Fibroblast of lung (primary cell): ENCODE measurements at regions not wholly inside any gene's neighbourhood (a gene's known extent, or its start where the extent isn't known, plus 50 kb on each side); places are given as distances from the start of the nearest gene placed in this dataset.

Source experiments
- DNase-seq, 2 donors: peaks; one replicate each; pipeline versions ENCODE4 v3.0.0 to v3.0.0-alpha.2; 2010; ENCODE audit warnings: low read depth in 2 of 2
- H2AFZ ChIP-seq: 2 replicates; pipeline ENCODE4 v1.5.1; 2012; ENCODE audit warnings: low read length, control low read depth, inconsistent platforms
- H3K27ac ChIP-seq: 2 replicates; pipeline ENCODE4 v1.5.1; 2011; ENCODE audit warnings: low read length, control low read depth; ENCODE audit not compliant: insufficient read depth
- H3K27me3 ChIP-seq: 2 replicates; pipeline ENCODE4 v1.5.1; 2011; ENCODE audit warnings: mild to moderate bottlenecking, low read length; ENCODE audit not compliant: control insufficient read depth, insufficient read depth
- H3K36me3 ChIP-seq: 2 replicates; pipeline ENCODE4 v1.5.1; 2011; ENCODE audit warnings: low read length; ENCODE audit not compliant: control insufficient read depth, insufficient read depth
- H3K4me1 ChIP-seq: 2 replicates; pipeline ENCODE4 v1.5.1; 2011; ENCODE audit warnings: low read length; ENCODE audit not compliant: control insufficient read depth, insufficient read depth; ENCODE audit errors: extremely low read depth
- H3K4me2 ChIP-seq: 2 replicates; pipeline ENCODE4 v1.5.1; 2011; ENCODE audit warnings: low read length, control low read depth; ENCODE audit not compliant: insufficient read depth; ENCODE audit errors: extremely low read depth
- H3K4me3 ChIP-seq, 4 experiments: fragments of 200-600 bp in 1 of 4; sonication (generic) in 1 of 4; replicated peaks in 1 of 4; 2 replicates each; pipeline ENCODE4 v1.5.1; 2011 to 2016; ENCODE audit warnings: low read length in 4 of 4, low read depth in 3 of 4, mild to moderate bottlenecking in 3 of 4, control low read depth in 2 of 4, inconsistent platforms in 1 of 4, mixed read lengths in 1 of 4; ENCODE audit not compliant: insufficient read depth in 1 of 4; ENCODE audit errors: control extremely low read depth in 1 of 4
- H3K79me2 ChIP-seq: 2 replicates; pipeline ENCODE4 v1.5.1; 2012; ENCODE audit warnings: mild to moderate bottlenecking, low read length, inconsistent platforms; ENCODE audit not compliant: control insufficient read depth, insufficient read depth
- H3K9ac ChIP-seq: 2 replicates; pipeline ENCODE4 v1.5.1; 2011; ENCODE audit warnings: mild to moderate bottlenecking, low read length, control low read depth; ENCODE audit not compliant: insufficient read depth
- H3K9me3 ChIP-seq: 2 replicates; pipeline ENCODE4 v1.5.1; 2012; ENCODE audit warnings: low read depth, low read length; ENCODE audit not compliant: control insufficient read depth, insufficient read depth
- H4K20me1 ChIP-seq: 2 replicates; pipeline ENCODE4 v1.5.1; 2011; ENCODE audit warnings: low read length; ENCODE audit not compliant: control insufficient read depth, insufficient read depth; ENCODE audit errors: extremely low read depth
- EZH2 ChIP-seq: IDR thresholded peaks from 2 replicates; pipeline ENCODE4 v1.5.1; 2012; ENCODE audit warnings: low read length, control low read depth, mild to moderate bottlenecking; ENCODE audit errors: missing control alignments
- TF ChIP-seq, protein P1 (sequence below), 2 donors: IDR thresholded peaks in 1 of 2; conservative IDR thresholded peaks in 1 of 2; 1 replicate in 1 of 2; 2 replicates in 1 of 2; pipeline ENCODE4 v1.5.1; 2011 to 2012; ENCODE audit warnings: low read length in 2 of 2, control low read depth in 1 of 2, inconsistent platforms in 1 of 2, low read depth in 1 of 2, mild to moderate bottlenecking in 1 of 2

DNA sequence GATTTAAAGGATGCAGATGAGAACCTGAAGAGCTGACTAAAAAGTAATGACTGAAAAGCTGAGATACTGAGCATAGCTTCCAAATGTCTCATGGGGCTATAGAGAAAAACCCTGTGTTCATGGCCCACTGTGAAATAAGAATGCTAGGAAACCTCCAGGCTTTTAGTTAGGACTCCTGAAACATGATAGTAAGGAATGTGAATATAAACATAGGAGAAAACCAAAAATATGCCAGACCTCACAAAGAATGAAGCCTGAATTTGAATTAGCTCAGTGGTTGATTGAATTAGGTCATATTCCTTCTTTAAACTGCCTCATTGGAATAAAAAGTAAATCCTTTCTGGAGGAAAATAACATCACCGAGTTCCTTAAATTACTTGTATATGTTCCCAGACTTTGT lies 194.5 kb upstream of the NXPH2 start:
- Histone ChIP-seq H3K4me2 (no peak overlapping the region), H3K9ac (no peak overlapping the region), H4K20me1 (no peaks in the 10 kb centered on the region), H3K9me3 (no peaks in the 10 kb centered on the region), H2AFZ (no peak overlapping the region), H3K4me1 (no peaks in the 10 kb centered on the region), H3K4me3 (no peak overlapping the region), H3K79me2 (no peaks in the 10 kb centered on the region), H3K27ac (no peak overlapping the region), H3K27me3 (no peaks in the 10 kb centered on the region), H3K36me3 (no peaks in the 10 kb centered on the region)
- DNase-seq = peak in 1 of 2 donors; percentile 87
- TF ChIP-seq EZH2 = no peak
- TF ChIP-seq, protein P1, sequence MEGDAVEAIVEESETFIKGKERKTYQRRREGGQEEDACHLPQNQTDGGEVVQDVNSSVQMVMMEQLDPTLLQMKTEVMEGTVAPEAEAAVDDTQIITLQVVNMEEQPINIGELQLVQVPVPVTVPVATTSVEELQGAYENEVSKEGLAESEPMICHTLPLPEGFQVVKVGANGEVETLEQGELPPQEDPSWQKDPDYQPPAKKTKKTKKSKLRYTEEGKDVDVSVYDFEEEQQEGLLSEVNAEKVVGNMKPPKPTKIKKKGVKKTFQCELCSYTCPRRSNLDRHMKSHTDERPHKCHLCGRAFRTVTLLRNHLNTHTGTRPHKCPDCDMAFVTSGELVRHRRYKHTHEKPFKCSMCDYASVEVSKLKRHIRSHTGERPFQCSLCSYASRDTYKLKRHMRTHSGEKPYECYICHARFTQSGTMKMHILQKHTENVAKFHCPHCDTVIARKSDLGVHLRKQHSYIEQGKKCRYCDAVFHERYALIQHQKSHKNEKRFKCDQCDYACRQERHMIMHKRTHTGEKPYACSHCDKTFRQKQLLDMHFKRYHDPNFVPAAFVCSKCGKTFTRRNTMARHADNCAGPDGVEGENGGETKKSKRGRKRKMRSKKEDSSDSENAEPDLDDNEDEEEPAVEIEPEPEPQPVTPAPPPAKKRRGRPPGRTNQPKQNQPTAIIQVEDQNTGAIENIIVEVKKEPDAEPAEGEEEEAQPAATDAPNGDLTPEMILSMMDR (conservative IDR thresholded peaks at IDR 0.05 in 1 of 2, IDR thresholded peaks at IDR 0.05 in 1 of 2; ENCODE audit: low read depth in 1 of 2, low read length in 2 of 2) = no peak

DNA sequence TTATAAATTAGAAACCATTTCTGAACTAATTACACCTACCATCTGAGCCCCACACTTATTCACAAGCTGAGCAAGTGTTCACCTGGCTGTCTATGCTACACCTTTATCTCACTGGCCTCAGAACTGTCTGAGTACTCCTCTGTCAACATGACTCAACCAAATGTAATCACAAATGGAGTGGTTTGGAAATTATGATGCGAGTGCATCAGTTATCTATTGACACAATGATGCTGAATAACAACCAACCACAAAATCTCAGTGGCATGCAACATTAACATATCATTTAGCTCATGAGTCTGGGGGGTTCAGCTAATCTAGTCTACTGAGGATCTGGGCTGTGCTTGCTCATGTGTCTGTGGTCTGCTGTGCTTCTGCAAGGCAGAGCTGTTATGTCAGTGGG lies 184.2 kb upstream of the NXPH2 start:
- Histone ChIP-seq H3K27ac (no peak overlapping the region), H2AFZ (no peak overlapping the region)

DNA sequence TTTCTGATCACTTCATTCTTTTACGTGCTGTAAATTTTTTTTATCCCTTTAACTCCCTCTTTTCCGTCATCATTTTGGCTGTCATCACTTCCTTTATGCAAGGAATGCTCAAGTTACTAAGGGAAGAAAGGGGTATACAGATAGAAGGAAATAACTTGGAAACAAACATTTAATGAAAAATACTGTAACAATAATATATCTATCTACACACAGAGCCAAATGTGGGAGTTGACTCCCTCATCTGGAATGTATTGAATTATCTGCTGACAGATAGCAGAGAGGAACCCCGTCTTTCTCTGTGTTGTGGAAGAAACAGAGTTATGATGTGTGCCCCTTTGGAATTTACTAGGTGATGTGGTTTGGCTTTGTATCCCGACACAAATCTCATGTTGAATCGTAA lies 182.5 kb upstream of the NXPH2 start:
- no peaks in the 10 kb centered on the region for H4K20me1 ChIP-seq
- H3K9ac ChIP-seq = no peak overlapping the region
- no peaks in the 10 kb centered on the region for H3K4me1 ChIP-seq
- no peak for TF ChIP-seq EZH2
- TF ChIP-seq, protein P1 (conservative IDR thresholded peaks at IDR 0.05 in 1 of 2, IDR thresholded peaks at IDR 0.05 in 1 of 2; ENCODE audit: low read depth in 1 of 2, low read length in 2 of 2) = no peak
- H3K27ac ChIP-seq = no peak overlapping the region
- no peaks in the 10 kb centered on the region for H3K79me2 ChIP-seq
- H3K4me2 ChIP-seq = no peak overlapping the region
- no peaks in the 10 kb centered on the region for H3K9me3 ChIP-seq
- no peaks in the 10 kb centered on the region for H3K27me3 ChIP-seq
- H2AFZ ChIP-seq = no peak overlapping the region
- no peaks in the 10 kb centered on the region for H3K36me3 ChIP-seq
- DNase-seq = peak in 1 of 2 donors; percentile 39
- H3K4me3 ChIP-seq = no peak overlapping the region

More for the DNA sequence above, 184.2 kb upstream of the NXPH2 start:
- Histone ChIP-seq H4K20me1 (no peaks in the 10 kb centered on the region), H3K27me3 (no peaks in the 10 kb centered on the region), H3K9me3 (no peaks in the 10 kb centered on the region), H3K4me2 (no peak overlapping the region), H3K4me3 (no peak overlapping the region), H3K9ac (no peak overlapping the region), H3K36me3 (no peaks in the 10 kb centered on the region), H3K79me2 (no peaks in the 10 kb centered on the region), H3K4me1 (no peaks in the 10 kb centered on the region)
- DNase-seq = peak in 1 of 2 donors; percentile 31
- no peak for TF ChIP-seq EZH2
- TF ChIP-seq, protein P1 (conservative IDR thresholded peaks at IDR 0.05 in 1 of 2, IDR thresholded peaks at IDR 0.05 in 1 of 2; ENCODE audit: low read depth in 1 of 2, low read length in 2 of 2) = no peak
